ENCODE measurements at regions not wholly inside any gene's neighbourhood (a gene's known extent, or its start where the extent isn't known, plus 50 kb on each side); places are given as distances from the start of the nearest gene placed in this dataset.

DNA sequence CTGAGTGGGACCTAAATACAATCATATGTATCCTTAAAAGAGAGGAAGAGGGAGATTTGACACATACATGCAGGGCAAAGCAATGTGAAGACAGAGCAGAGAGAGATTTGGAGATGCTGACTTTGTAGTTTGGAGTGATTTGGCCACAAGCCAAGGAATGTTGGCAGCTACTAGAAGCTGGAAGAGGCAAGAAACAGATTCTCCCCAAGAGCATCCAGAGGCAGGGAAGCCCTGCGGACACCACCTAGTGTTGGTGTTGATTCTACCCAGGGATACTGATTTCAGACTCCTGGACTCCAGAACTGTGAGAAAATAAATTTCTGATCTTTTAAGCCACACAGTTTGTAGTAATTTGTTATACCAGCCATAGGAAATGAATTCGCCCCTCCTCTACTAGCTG, 64.9 kb upstream of the OSMR start:
- TF ChIP-seq CTCF (IDR thresholded peaks at IDR 0.05; ENCODE audit: insufficient read depth, low read depth, low read length, missing control alignments): peak; percentile 32
- H3K4me3 ChIP-seq (ENCODE audit: low read length): no peak overlapping the region
- DNase-seq (ENCODE audit: low read depth): peak; percentile 43

DNA sequence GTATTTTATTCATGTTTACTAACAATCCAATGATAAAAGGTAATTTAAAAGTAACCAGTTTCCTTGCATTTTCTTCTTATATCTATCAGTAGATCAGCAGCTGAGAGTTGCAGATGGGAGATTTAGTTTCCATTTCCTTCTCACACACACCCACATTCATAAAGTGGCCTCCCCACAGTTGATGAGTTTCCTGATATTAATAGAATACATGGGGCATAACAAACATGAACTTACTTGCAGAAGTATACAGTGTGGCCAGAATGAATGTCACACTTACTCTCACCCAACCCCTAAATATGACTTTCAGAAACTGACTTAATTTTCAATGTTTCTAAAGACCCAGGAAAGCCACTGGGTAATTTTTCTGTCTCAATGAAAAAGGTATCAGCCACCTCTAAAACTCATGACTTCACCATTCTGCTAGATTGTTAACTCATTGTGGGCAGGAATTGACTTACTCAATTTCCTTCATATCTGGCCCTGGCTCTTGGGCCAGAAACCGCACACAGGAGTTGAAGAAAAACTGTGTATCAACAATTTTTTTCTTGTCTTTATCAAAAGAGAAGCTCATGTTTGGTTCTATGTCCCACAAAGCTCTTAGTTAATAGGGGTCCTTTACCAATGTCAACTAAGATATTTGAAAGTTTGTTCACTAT, 63.5 kb upstream of the OSMR start:
- DNase-seq (ENCODE audit: low read depth): no peak
- no peak overlapping the region for H3K4me3 ChIP-seq (ENCODE audit: low read length)
- no peak for TF ChIP-seq CTCF (IDR thresholded peaks at IDR 0.05; ENCODE audit: insufficient read depth, low read depth, low read length, missing control alignments)

DNA sequence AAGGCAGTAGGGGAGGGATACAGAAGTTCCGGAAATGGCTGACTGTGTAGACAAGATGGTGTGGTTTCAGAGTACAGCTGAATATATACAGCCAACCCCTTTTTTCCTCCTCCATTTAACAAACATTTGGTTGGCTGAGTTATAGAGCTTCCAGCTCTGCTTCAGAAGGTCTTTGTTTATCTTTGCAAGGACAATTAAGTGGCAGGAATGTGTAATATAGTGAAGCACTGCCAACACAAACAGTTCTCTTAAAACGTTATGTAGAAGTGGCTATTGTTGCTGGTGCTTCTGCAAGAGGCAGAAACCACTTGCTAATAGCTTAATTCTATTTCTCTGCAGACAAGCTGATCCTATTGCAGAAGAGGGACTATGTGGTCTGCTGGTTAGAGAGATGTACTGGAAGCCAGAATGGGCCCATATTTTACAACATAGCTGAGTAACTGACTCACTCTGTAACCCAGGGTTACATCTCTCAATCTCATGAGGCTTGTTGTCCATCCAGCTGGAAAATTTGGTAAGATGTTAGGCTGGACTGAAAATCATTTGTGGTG, 62.7 kb upstream of the OSMR start:
- peak; percentile 7 for TF ChIP-seq CTCF (IDR thresholded peaks at IDR 0.05; ENCODE audit: insufficient read depth, low read depth, low read length, missing control alignments)
- peak; percentile 35 for DNase-seq (ENCODE audit: low read depth)

DNA sequence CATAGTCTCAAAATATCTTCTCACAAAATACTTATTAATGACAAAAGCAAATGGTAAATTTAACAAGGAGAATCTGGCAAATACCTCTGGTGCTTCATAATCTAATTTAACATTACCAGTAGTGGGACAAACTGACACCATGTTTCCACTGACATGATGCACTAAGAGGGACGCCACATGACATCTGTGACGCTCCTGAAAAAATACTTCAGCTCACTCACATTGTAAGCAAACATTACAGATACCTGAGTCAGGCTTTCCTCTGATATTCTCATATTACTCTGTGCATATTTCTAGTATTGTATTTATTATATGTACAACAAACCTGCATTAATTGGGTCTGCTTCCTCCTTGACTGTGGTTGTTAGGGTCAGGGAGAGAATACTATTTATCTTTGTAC, 56.7 kb upstream of the OSMR start:
- TF ChIP-seq CTCF (IDR thresholded peaks at IDR 0.05; ENCODE audit: insufficient read depth, low read depth, low read length, missing control alignments): no peak
- peak; percentile 50 for DNase-seq (ENCODE audit: low read depth)
- no peak overlapping the region for H3K4me3 ChIP-seq (ENCODE audit: low read length)

More for the DNA sequence above, 62.7 kb upstream of the OSMR start:
- H3K4me3 ChIP-seq (ENCODE audit: low read length): no peak overlapping the region

- no peak overlapping the region for H3K4me3 ChIP-seq (ENCODE audit: low read length)
- TF ChIP-seq CTCF (IDR thresholded peaks at IDR 0.05; ENCODE audit: insufficient read depth, low read depth, low read length, missing control alignments): no peak
- no peak for DNase-seq (ENCODE audit: low read depth)
Measured at GRCh38 chr5:38789777-38790176, 56.0 kb upstream of the OSMR start.

DNA sequence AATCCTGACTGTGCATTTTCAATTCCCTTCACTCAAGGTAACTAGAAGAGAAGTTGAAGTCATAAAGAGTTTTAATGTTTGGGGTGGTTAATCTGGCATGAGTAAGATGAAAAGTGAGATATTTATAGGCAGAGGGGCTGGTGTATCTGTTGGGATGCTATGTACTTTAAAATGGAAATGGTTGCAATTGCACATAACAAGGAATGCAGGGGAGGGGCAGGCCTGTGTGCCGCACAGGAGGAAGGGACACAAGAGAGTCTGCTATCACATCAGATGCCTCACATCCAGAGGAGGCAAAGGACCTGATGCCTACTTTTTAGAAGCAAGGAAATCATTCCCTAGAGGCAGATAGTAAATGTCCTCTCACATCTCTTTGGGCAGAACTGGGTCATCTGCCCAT, 55.5 kb upstream of the OSMR start:
- H3K4me3 ChIP-seq (ENCODE audit: low read length): no peak overlapping the region
- TF ChIP-seq CTCF (IDR thresholded peaks at IDR 0.05; ENCODE audit: insufficient read depth, low read depth, low read length, missing control alignments): no peak
- DNase-seq (ENCODE audit: low read depth): no peak

DNA sequence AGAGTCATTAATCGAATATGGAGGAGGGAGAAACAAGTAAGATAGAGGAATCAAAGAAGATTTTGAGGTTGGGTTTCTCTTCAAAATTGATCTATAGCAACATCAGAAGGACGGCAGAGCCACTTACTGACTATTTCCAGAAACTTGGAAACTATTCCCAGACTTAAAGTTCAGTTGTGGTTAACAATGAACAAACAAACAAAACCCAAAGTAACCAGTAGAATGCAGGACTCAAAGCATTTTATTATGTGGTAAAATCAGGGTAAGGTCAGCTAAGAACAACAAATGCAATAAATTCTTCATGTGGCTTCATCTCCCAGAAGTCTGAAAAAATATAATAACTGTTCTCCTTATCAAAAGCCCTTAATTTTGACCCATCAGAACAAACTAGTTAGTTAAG, 54.9 kb upstream of the OSMR start:
- TF ChIP-seq CTCF (IDR thresholded peaks at IDR 0.05; ENCODE audit: insufficient read depth, low read depth, low read length, missing control alignments): no peak
- DNase-seq (ENCODE audit: low read depth): no peak
- H3K4me3 ChIP-seq (ENCODE audit: low read length): no peak overlapping the region
